IPS-NIHi7 (cell line): ENCODE measurements at regions not wholly inside any gene's neighbourhood (a gene's known extent, or its start where the extent isn't known, plus 50 kb on each side); places are given as distances from the start of the nearest gene placed in this dataset.
"Not testable (repeated sequence)": the region's sequence is repeated elsewhere in the genome, so short reads cannot be mapped to it uniquely, and the experiment has no call there.

Experiments used
- DNase-seq: peaks from one replicate; pipeline ENCODE4 v3.0.0; 2012; ENCODE audit warnings: mixed read lengths; ENCODE audit errors: extremely low spot score

DNA sequence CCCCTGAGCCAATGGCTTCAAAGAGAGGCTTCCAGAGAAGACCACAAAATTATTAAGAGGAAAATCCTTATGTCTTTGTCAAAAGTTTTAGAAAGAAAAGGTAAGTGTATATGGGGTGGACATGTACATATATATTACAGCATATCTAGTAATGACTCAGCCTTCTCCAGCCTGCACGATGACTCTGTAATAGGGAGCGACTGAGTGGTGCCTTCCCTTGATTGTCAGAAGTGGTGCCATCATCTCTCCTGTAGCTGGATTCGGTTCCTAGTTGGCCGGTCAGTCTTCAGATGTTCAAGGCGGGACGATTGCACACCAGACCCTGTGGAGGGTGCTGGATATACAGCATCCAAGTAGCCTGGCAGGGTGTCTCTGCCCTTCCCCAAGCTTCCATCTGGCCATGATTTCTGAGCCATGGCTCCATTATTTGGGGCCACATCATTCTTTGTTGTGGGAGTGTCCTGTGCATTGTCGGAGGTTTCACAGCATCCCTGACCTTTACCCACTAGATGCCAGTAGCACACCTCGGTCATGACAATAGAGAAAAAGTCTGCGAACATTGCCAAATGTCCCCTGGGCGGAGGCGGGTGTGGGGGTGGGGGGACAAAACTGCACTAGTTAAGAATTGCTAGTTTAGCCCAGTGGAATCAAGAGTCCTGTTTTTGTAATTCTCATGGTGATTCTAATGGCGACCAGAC is 206.2 kb upstream of the KAZN start:
- DNase-seq, result no peak

- DNase-seq, result no peak
Measured at GRCh38 chr1:14392859-14393365, 205.6 kb upstream of the KAZN start.

- no peak for DNase-seq
Measured at GRCh38 chr1:14396100-14396499, 202.4 kb upstream of the KAZN start.

DNA sequence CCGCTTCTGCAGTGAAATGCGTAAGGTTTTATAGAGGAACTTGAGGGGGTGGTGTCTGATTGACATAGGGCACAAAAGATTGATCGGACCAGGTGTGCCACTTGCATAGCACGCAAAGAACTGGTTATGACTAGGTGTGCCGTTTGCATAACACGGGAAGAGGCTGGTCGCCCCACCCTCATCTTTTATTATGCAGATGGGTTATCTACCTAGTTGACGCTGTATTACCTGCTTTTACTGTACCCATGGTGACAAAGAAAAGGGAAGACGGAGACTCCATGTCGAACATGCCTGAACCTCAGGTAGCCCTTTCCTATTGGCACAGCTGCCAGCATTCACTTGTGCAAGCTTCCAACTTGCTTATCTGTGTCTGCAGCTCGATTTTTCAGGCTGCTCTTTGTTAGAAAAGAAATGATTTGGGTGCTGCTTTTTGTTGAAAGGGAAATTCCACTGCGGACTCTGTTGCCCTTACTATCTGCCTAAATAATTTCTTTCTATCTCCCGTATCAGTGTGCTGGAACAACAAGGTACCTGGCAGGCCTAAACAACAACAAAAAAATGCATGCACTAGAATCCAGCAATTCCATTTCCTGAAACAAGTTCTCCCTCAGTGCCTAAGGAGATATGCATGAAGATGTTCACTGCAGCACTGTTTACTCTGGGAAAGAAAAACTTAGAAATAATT is 194.4 kb upstream of the KAZN start:
- no peak for DNase-seq

GRCh38 chr1:14404862-14405301 is 193.6 kb upstream of the KAZN start:
- DNase-seq, result peak; percentile 20

- no peak for DNase-seq
Measured at GRCh38 chr1:14412235-14412634, 186.2 kb upstream of the KAZN start.

GRCh38 chr1:14413819-14414490 is 184.5 kb upstream of the KAZN start:
- DNase-seq, result no peak

DNA sequence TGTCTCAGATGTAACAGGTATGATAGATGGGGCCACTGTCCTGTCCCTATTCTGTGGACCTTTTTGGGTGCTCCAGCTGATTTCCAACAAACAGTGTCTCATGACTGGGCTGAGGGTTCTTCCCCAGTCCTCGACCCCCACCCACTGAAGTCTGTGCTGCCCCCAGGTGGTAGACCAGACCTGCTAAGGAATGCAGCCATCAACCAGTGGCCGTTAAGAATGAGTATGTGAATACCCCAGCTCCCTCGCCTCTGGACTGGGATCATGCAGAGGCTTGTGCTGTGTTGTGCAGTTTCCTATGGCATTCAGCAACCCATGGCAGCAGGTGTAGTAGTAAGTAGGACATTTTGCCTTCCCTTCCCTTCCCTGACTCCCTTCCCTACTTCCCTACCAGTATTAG is 183.1 kb upstream of the KAZN start:
- DNase-seq, result peak; percentile 76

DNA sequence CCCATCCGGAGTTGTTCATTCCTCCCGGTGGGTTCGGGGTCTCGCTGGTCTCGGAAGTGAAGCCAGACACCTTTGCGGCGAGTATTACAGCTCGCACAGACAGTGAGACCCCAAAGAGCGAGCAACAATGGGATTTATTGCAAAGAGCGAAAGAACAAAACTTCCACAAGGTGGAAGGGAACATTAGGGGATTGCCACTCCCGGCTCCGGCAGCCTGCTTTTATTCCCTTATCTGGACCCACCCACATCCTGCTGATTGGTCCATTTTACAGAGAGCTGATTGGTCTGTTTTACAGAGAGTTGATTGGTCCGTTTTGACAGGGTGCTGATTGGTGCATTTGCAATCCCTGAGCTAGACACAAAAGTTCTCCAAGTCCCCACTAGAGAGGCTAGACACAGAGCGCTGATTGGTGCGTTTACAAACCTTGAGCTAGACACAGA is 178.7 kb upstream of the KAZN start:
- not testable (repeated sequence) for DNase-seq

DNA sequence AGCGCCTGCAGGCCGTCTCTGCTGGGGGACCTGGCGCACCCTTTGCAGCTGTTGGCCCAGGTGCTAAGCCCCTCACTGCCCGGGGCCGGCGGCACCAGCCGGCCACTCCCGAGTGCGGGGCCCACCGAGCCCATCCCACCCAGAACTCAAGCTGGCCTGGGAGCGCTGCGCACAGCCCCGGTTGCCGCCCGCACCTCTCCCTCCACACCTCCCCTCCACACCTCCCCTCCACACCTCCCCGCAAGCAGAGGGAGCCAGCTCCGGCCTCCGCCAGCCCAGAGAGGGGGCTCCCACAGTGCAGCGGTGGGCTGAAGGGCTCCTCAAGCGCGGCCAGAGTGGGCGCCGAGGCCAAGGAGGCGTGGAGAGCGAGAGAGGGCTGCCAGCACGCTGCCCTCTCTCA is 177.8 kb upstream of the KAZN start:
- no peak for DNase-seq

DNA sequence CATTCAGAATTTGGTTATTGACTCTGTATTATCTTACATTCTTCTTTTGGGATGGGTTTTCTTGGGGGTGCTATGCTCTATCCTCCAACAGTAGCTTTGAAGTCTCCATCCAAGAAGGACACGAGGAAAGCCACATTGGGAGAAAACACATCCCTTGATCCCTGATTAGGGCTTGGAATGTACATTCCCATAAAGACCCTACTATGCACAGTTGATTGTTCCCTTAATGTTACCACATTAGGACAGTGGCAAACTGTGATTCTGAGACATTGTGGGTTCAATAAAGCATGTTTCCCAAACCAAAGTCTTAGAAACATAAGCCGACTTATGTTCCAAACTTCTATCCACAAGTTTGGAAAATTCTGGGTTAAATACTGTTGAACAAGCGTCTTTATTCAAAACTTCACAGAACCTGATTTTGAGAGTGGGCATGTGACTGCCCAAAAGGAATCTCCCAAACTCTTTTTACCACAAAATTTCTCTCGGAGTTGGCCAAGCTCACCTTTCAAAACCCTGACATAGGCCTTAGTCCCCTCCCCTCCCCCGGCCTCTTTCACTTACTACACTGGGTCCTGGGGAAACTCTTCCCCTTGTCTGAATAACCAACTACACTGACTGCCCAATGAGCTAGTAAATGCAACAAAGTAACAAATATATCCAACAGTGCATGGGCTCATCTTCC is 177.0 kb upstream of the KAZN start:
- DNase-seq, result no peak

GRCh38 chr1:14421977-14422609 is 176.4 kb upstream of the KAZN start:
- DNase-seq, result no peak

- no peak for DNase-seq
Measured at GRCh38 chr1:14424325-14425002, 174.0 kb upstream of the KAZN start.

DNA sequence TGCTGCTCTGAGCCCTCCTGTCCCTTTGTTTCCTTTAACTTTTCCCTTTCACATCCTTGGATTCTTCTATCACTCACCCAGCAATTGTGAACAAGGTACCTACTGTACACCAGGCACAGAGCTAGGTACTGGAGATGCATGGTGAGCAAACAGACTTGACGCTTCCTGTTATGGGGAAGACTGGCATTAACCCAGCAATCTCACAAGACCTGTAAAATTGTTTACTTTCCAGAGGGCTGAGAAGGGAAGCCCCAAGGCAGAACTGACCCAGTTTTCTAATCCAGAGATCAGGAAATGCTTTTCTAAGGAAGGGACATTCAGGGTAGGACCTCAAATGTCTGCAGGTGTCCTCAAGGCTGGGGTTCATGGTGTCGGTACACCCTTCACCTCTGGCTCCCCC is 171.6 kb upstream of the KAZN start:
- no peak for DNase-seq

GRCh38 chr1:14429577-14429976 is 168.9 kb upstream of the KAZN start:
- no peak for DNase-seq

DNA sequence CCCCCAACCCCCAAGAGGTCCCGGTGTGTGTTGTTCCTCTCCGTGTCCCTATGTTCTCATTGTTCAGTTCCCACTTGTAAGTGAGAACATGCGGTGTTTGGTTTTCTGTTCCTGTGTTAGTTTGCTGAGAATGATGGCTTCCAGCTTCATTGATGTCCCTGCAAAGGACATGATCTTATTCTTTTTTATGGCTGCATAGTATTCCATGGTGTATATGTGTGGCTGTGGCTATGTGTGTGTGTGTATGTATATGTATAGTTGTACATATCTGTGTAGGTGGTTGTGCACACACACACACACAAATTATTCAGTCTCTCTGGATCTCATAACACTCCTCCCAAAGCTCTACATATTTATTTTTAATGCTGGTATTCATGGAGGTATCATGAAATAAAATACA is 165.8 kb upstream of the KAZN start:
- DNase-seq, result not testable (repeated sequence)

DNA sequence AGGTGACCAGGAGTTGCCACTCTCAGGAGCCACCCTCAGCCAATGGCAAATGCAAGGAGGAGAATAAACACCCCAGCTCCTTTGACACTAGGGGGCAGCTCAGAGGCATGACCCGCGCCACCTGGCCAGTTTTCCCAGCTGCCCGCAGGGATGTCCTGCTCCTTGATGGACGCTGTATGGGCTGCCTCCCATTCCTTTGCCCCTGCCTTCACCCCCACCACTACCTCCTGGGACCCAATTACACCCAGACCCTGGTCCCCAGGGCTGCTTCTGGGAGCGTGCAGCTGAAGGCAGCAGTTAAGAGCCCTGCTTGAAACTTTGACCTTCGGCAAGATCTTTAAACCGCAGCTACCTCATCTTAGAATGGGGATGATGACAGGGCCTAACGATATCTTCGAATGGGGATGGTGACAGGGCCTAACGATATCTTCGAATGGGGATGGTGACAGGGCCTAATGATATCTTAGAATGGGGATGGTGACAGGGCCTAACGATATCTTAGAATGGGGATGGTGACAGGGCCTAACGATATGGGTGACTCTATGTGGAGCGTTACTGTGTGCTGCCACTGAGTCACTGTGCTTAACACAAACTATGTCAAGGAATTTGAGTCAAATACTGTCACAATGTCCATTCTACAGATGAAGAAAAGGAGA is 163.0 kb upstream of the KAZN start:
- DNase-seq, result peak; percentile 93

DNA sequence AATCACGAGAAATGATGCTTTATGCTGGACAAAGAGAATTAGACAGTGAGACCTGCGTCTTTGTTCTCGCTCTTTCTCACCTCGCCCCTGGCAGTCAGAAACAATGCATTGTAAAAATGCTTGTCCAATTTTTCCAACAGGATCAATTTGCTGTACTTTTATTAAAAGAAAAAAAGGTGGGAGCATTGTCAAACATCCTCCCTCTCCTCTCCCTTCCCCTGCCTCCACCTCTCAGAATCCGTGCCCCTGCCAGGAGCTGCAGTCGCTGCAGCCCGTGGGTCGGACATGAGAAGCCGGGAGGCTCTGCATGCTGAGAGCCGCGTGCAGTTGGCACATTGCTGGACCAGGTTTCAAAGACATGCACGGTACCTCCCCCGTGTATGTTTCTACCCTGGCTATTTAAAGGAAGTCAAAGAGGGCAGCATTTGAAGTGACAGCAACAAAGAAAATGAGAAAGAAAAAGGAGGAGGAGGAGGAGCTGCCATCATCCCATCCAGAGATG is 161.0 kb upstream of the KAZN start:
- DNase-seq, result no peak

- DNase-seq, result no peak
Measured at GRCh38 chr1:14438127-14438769, 160.2 kb upstream of the KAZN start.

GRCh38 chr1:14439015-14439414 is 159.5 kb upstream of the KAZN start:
- DNase-seq, result no peak
